ENCODE measurements at regions not wholly inside any gene's neighbourhood (a gene's known extent, or its start where the extent isn't known, plus 50 kb on each side); places are given as distances from the start of the nearest gene placed in this dataset.
A peak's percentile ranks its signal among the peaks of the same experiment; 100 is the strongest.

GRCh38 chrX:137483554-137483953 is 82.4 kb upstream of the ZIC3 start:
- no peak for DNase-seq

GRCh38 chrX:137482136-137482535 is 83.8 kb upstream of the ZIC3 start:
- no peak for DNase-seq

GRCh38 chrX:137479386-137479785 is 86.5 kb upstream of the ZIC3 start:
- DNase-seq = no peak

GRCh38 chrX:137441711-137442110 is 124.2 kb upstream of the ZIC3 start:
- DNase-seq = no peak

GRCh38 chrX:137432609-137433008 is 133.3 kb upstream of the ZIC3 start:
- DNase-seq = no peak

GRCh38 chrX:137431693-137432488 is 134.0 kb upstream of the ZIC3 start:
- no peak for DNase-seq

- no peak for DNase-seq
Observed at GRCh38 chrX:137430984-137431475, 134.9 kb upstream of the ZIC3 start.

- no peak for DNase-seq
Observed at GRCh38 chrX:137430301-137430700, 135.6 kb upstream of the ZIC3 start.

- DNase-seq = peak; percentile 15
Observed at GRCh38 chrX:137428766-137429591, 136.9 kb upstream of the ZIC3 start.

GRCh38 chrX:137428221-137428661 is 137.7 kb upstream of the ZIC3 start:
- DNase-seq = peak; percentile 27

GRCh38 chrX:137427816-137428215 is 138.1 kb upstream of the ZIC3 start:
- DNase-seq = no peak

- DNase-seq = no peak
Observed at GRCh38 chrX:137427426-137427778, 138.5 kb upstream of the ZIC3 start.

GRCh38 chrX:137426695-137427425 is 139.1 kb upstream of the ZIC3 start:
- peak; percentile 45 for DNase-seq

GRCh38 chrX:137425986-137426385 is 139.9 kb upstream of the ZIC3 start:
- no peak for DNase-seq

GRCh38 chrX:137425273-137425902 is 140.5 kb upstream of the ZIC3 start:
- peak; percentile 44 for DNase-seq

GRCh38 chrX:137424679-137425078 is 141.2 kb upstream of the ZIC3 start:
- peak; percentile 12 for DNase-seq

GRCh38 chrX:137423241-137423640 is 142.7 kb upstream of the ZIC3 start:
- DNase-seq = no peak

- DNase-seq = no peak
Observed at GRCh38 chrX:137418086-137418485, 147.8 kb upstream of the ZIC3 start.

GRCh38 chrX:137413190-137413589 is 152.7 kb upstream of the ZIC3 start:
- DNase-seq = no peak

GRCh38 chrX:137405449-137406140 is 160.3 kb upstream of the ZIC3 start:
- DNase-seq = no peak

GRCh38 chrX:137401092-137401491 is 164.8 kb upstream of the ZIC3 start:
- no peak for DNase-seq

- DNase-seq = no peak
Observed at GRCh38 chrX:137387646-137388045, 178.3 kb upstream of the ZIC3 start.
